GM18951 (cell line): ENCODE measurements at regions not wholly inside any gene's neighbourhood (a gene's known extent, or its start where the extent isn't known, plus 50 kb on each side); places are given as distances from the start of the nearest gene placed in this dataset.

ENCODE experiments used
- POLR2A ChIP-seq: IDR thresholded peaks from 4 replicates; pipeline ENCODE4 v1.6.1; 2011; ENCODE audit warnings: mild to moderate bottlenecking; ENCODE audit not compliant: insufficient read length, insufficient read depth; ENCODE audit errors: extremely low read depth
- in situ Hi-C: fragments of 300-500 bp; cut with MboI; formaldehyde crosslinking; loops from one replicate; pipeline ENCODE4 v1.12.0; 2022; ENCODE audit warnings: low sequenced_read_pairs, mixed read lengths, inconsistent platforms; ENCODE audit not compliant: unreplicated experiment

DNA sequence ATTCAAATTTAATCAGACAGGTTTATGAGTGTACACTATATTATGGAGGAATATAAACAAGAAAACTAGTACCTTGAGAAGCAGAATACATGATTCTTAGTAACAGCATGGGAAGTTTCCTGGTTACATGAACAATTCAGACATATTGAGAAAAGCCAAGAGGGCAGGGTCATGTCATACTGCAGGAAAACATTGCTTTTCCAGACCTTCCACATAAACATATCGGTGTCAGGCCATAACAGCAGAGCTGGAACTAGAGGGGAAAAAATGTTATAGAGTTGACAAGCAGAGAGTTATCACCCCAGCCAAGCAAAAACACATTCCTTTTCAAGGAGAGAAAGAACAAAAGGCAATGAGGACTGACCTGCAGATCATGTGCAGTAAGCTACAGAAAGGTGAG lies 74.7 kb upstream of the ZNF236 start:
- TF ChIP-seq POLR2A, result no peak
- in situ Hi-C loops, result no loop called here

GRCh38 chr18:76741346-76741745 lies 81.0 kb upstream of the ZNF236 start:
- in situ Hi-C loops, result no loop called here
- no peak for TF ChIP-seq POLR2A

DNA sequence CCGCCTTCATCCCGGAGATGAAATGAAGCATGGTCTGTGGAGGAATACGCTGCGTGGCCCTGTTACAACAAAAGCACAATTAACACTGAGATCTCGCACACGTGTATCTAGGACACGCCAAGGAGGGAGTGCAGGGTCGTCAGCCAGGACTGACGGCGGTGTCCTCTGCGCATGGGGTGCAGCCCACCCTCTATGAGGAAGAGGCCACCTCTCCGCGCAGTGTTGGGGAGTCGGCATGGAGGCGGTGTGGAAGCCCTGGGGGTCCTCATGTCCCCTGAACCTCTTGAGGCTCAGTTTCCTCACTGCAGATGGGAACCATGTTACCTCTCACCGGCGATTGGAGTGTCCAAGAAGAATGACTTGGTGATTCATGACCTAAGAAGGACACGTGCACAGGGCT lies 86.0 kb upstream of the ZNF236 start:
- no peak for TF ChIP-seq POLR2A
- in situ Hi-C loops, result no loop called here

DNA sequence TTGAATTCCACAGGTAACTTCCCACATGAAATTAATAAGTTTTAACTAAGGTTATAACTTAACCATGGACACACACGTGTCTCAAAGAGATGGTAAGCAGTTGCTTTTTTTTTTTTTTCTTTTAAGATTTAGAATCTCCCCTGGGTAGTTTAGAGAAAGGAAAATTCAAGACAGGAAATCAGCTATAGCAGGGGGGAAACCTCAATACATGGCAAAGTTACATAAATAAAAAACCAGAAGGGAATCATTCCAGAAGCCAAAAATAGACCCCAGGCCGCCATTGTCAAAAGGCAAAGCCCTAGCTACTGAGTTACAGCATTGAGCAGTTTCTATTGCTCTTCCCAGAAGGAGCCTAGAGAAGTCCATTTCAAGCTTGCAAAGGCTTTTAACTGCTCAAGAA lies 91.5 kb upstream of the ZNF236 start:
- TF ChIP-seq POLR2A, result no peak
- in situ Hi-C loops, result no loop called here

DNA sequence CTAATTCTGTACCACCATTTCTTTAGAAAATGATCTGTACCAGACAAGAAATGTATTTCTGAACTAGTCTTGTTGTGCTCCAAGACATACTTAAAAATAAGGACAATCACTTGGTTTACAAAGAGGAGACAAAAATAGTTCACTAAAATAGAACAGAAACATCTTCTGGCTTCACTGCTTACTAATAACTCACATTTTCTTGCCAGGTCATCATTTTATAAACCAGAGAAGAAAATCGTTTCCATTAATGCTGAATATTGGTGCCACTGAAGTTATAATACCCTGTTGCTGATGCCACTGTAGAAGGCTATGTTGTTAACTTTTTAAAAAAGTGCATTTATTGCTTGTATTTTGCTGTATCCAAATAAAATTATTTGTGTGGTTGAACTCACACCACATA lies 94.8 kb upstream of the ZNF236 start:
- in situ Hi-C loops, result no loop called here
- no peak for TF ChIP-seq POLR2A

DNA sequence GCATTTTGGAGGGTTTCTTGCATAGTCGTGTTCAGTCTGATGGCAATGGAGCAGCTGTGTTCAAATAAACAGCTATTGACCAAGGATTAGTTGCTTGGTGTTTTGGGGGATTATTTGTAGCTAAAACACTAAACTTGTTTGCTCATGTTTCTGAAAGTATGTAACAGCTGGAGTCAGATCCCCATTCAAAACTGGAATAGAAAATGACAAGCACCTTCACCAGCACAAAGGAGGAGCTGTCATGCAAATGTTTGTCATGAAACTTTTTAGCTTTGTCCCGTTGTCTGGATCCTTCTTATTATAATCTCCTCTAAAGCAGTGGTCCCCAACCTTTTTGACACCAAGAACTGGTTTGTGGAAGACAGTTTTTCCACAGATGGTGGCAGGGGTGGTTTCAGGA lies 96.9 kb upstream of the ZNF236 start:
- TF ChIP-seq POLR2A, result no peak
- in situ Hi-C loops, result no loop called here

GRCh38 chr18:76722224-76723061 lies 99.9 kb upstream of the ZNF236 start:
- TF ChIP-seq POLR2A, result no peak

DNA sequence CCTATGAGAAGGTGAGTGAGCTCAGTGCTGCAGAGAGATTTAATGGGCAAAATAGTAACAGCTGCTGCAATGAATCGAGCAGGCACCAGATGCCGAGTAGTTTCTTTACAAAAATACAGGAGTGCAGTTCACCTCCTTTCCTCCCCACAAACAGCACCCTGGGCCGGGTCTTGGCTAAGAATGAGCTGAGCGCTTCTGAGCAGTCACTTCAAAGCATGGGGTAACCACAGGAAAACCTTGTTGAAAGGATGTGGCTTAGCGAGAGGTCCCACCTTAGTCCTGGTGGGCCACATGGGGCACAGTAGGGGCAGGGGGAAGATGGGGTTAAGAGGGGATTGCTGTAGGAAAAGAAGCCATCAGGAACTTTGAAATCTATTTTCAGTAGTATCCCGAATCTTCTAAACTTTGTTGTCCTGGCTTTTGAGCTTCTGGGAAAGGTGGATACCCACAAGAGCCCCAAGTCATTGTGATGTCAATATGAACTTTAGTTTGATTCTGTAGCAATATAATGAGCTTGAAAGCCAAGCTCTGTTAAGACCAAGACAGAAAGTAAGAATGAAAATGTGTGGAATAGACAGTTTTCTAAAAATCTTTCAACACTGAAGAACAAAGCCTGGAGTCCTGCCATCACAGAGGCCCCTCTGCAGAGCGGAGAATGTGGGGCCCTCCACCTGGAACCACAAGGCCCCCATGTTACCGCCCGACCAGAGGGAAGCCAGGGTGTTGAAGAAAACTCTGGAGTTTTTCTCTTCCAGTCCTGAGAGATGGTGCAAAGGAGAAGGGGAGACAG lies 101.0 kb upstream of the ZNF236 start:
- no peak for TF ChIP-seq POLR2A
- in situ Hi-C loops, result loop anchor here (25.0 kb wide), 1 partner anchor 334 kb away; no protein-coding TSS in a partner anchor

More at GRCh38 chr18:76722224-76723061, 99.9 kb upstream of the ZNF236 start:
- in situ Hi-C loops, result loop anchor here (25.0 kb wide), 1 partner anchor 335 kb away; no protein-coding TSS in a partner anchor

DNA sequence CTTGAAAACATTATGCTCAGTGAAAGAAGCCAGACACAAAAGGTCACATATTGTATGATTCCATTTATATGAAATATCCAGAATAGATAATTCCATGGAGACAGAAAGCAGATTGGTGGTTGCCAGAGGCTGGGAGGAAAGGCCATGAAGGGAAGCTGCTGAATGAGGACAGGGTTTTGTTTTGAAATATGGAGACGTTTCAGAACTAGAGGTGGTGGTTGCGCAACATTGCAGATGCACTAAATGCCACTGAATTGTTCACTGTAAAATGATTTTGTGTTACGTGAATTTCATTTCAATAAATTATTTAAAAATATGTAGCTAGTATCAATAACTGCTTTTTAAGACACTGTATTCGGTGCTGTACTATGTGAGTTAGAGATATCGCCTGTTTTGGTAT lies 101.7 kb upstream of the ZNF236 start:
- in situ Hi-C loops, result loop anchor here (25.0 kb wide), 1 partner anchor 333 kb away; no protein-coding TSS in a partner anchor
- TF ChIP-seq POLR2A, result no peak

GRCh38 chr18:76715012-76715610 lies 107.2 kb upstream of the ZNF236 start:
- in situ Hi-C loops, result loop anchor here (25.0 kb wide), 1 partner anchor 328 kb away; no protein-coding TSS in a partner anchor
- no peak for TF ChIP-seq POLR2A

DNA sequence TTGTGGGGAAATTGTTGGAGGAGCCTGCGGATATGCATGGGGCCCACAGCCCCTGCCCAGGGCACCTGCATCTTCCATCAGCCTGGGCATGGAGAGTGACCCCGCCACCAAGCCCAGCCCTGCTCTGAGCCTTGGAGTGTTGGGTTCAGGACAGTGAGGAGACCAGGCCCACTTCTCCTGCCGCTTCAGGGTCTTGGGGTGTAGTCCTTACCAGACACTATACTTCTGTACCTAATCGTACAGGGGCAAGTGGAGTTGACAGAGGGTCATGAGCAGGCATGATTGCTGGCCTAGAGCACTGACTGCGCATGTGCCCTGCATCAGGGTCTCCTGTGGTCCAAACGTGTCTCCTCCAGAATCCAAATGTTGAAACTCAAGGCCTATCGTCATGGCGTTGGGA lies 108.9 kb upstream of the ZNF236 start:
- in situ Hi-C loops, result loop anchor here (25.0 kb wide), 1 partner anchor 326 kb away; no protein-coding TSS in a partner anchor
- TF ChIP-seq POLR2A, result no peak

DNA sequence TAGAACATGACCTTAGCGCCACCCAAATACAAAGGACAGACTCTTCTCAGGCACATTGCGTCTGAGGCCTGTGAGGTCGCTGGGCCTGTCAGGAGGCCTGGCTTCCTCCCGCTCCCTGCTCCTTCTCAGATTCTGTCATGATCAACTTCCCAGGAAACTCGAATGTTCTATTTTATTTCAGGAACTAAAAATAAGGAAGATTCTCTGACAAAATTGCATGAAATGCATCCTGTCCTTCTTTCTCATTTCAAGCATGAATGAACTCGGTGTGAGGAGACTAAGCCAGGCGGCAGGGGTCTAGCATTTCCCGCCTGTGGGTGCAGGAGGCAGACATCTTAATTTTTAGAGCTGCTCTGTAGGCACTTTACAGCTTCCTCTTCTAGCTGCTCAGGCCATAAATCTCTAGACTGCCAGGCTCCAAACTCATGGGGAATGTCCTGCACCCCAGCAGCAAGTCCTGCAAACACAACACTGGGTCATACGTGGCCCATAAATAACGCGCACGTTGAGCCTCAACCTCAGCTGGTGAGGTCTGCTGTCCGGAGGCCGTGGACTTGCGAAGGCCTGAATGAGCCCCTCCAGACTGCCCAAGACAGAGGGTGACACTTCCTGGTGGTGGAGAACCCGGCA lies 109.7 kb upstream of the ZNF236 start:
- in situ Hi-C loops, result loop anchor here (25.0 kb wide), 1 partner anchor 325 kb away; no protein-coding TSS in a partner anchor
- no peak for TF ChIP-seq POLR2A
